IMR-90 (cell line): ENCODE measurements at regions not wholly inside any gene's neighbourhood (a gene's known extent, or its start where the extent isn't known, plus 50 kb on each side); places are given as distances from the start of the nearest gene placed in this dataset.

Source experiments
- ATAC-seq: fragments of 200-7000 bp; cut with Tn5 transposase; 2 replicates; pipeline ENCODE4 v1.9.1; 2020; ENCODE audit warnings: low read depth, mild to moderate bottlenecking, moderate library complexity
- BruUV-seq: library from RNA; stranded (reverse); fragments of 400-500 nt; replicated peaks from 2 replicates; lab custom pipeline; 2021; lab: Mats Ljungman, UMichigan
- CTCF ChIA-PET: fragments of 300-600 bp; formaldehyde crosslinking; extraction: SDS; loops from one replicate; lab custom pipeline; 2021; ENCODE audit warnings: antibody characterized with exemption; lab: Yijun Ruan, JAX
- POLR2A ChIA-PET: fragments of 300-600 bp; sonication (Branson Sonifier 250); formaldehyde crosslinking; loops from one replicate; lab custom pipeline; 2022; ENCODE audit warnings: antibody characterized with exemption; ENCODE audit not compliant: unreplicated experiment; lab: Charles Lee
- DNase-seq: peaks from one replicate; pipeline ENCODE4 v3.0.0; 2013
- H2AFZ ChIP-seq: replicated peaks from 2 replicates; pipeline ENCODE3; 2013; ENCODE audit warnings: low read length, mild to moderate bottlenecking; ENCODE audit not compliant: poor library complexity
- H2AK5ac ChIP-seq: 2 replicates; pipeline ENCODE4 v1.6.1; 2013; ENCODE audit warnings: low read depth, low read length, inconsistent platforms
- H2AK9ac ChIP-seq: replicated peaks from 2 replicates; pipeline ENCODE3; 2013; ENCODE audit warnings: mild to moderate bottlenecking, low read depth, low read length, moderate library complexity; ENCODE audit not compliant: poor library complexity
- H2BK120ac ChIP-seq: 2 replicates; pipeline ENCODE4 v1.6.1; 2013; ENCODE audit warnings: low read depth, low read length, inconsistent platforms
- H2BK15ac ChIP-seq: 3 replicates; pipeline ENCODE4 v1.6.1; 2013; ENCODE audit warnings: low read depth, low read length, inconsistent platforms
- H2BK20ac ChIP-seq: 2 replicates; pipeline ENCODE4 v1.6.1; 2013; ENCODE audit warnings: low read depth, mild to moderate bottlenecking, inconsistent platforms, low read length, moderate library complexity
- H2BK5ac ChIP-seq: 2 replicates; pipeline ENCODE4 v1.6.1; 2013; ENCODE audit warnings: mild to moderate bottlenecking, low read depth, low read length, inconsistent platforms; ENCODE audit not compliant: poor library complexity, severe bottlenecking
- H3K14ac ChIP-seq: replicated peaks from 2 replicates; pipeline ENCODE4 v1.6.1; 2013; ENCODE audit warnings: low read depth, low read length, inconsistent platforms
- H3K18ac ChIP-seq: 2 replicates; pipeline ENCODE4 v1.6.1; 2013; ENCODE audit warnings: low read depth, low read length, control low read depth
- H3K23ac ChIP-seq: 2 replicates; pipeline ENCODE4 v1.6.1; 2013; ENCODE audit warnings: low read depth, low read length, inconsistent platforms
- H3K27ac ChIP-seq: 2 replicates; pipeline ENCODE4 v1.5.1; 2013; ENCODE audit warnings: mild to moderate bottlenecking, control low read depth, low read length; ENCODE audit not compliant: insufficient read depth
- H3K27me3 ChIP-seq: 2 replicates; pipeline ENCODE4 v1.6.1; 2013; ENCODE audit warnings: low read length; ENCODE audit not compliant: control insufficient read depth, insufficient read depth
- H3K36me3 ChIP-seq: 2 replicates; pipeline ENCODE4 v1.6.1; 2013; ENCODE audit warnings: low read length, mixed read lengths; ENCODE audit not compliant: control insufficient read depth, insufficient read depth
- H3K4ac ChIP-seq: 2 replicates; pipeline ENCODE4 v1.6.1; 2013; ENCODE audit warnings: low read depth, low read length, inconsistent platforms
- H3K4me1 ChIP-seq: 2 replicates; pipeline ENCODE4 v1.6.1; 2013; ENCODE audit warnings: low read length, mixed read lengths; ENCODE audit not compliant: control insufficient read depth, insufficient read depth
- H3K4me2 ChIP-seq: 2 replicates; pipeline ENCODE4 v1.6.1; 2013; ENCODE audit warnings: low read depth, mild to moderate bottlenecking, control low read depth, low read length, moderate library complexity
- H3K4me3 ChIP-seq: 2 replicates; pipeline ENCODE4 v1.5.1; 2013; ENCODE audit warnings: low read depth, mild to moderate bottlenecking, control low read depth, low read length, moderate library complexity; ENCODE audit not compliant: insufficient read depth
- H3K56ac ChIP-seq: 2 replicates; pipeline ENCODE4 v1.6.1; 2013; ENCODE audit warnings: low read length, inconsistent platforms; ENCODE audit not compliant: insufficient read depth; ENCODE audit errors: extremely low read depth
- H3K79me1 ChIP-seq, 2 experiments: 2 replicates each; pipeline ENCODE4 v1.6.1; 2013; ENCODE audit warnings: low read length in 2 of 2, inconsistent platforms in 1 of 2, low read depth in 1 of 2
- H3K9ac ChIP-seq: 2 replicates; pipeline ENCODE4 v1.6.1; 2013; ENCODE audit warnings: low read depth, low read length, control low read depth
- H3K9me1 ChIP-seq: 2 replicates; pipeline ENCODE4 v1.6.1; 2013; ENCODE audit warnings: low read length, inconsistent platforms; ENCODE audit not compliant: insufficient read depth
- H3K9me3 ChIP-seq: 2 replicates; pipeline ENCODE4 v1.6.1; 2013; ENCODE audit warnings: low read length; ENCODE audit not compliant: control insufficient read depth, insufficient read depth
- H4K20me1 ChIP-seq: 2 replicates; pipeline ENCODE4 v1.6.1; 2013; ENCODE audit warnings: low read length, inconsistent platforms; ENCODE audit not compliant: insufficient read depth
- H4K5ac ChIP-seq: 2 replicates; pipeline ENCODE4 v1.6.1; 2013; ENCODE audit warnings: mild to moderate bottlenecking, low read depth, low read length, control low read depth
- H4K8ac ChIP-seq, 2 experiments: 2 replicates each; pipeline ENCODE4 v1.6.1; 2013; ENCODE audit warnings: low read depth in 2 of 2, low read length in 2 of 2, control low read depth in 1 of 2, inconsistent platforms in 1 of 2
- H4K91ac ChIP-seq: 2 replicates; pipeline ENCODE4 v1.6.1; 2013; ENCODE audit warnings: low read depth, low read length, inconsistent platforms; ENCODE audit not compliant: insufficient read depth
- BHLHE40 ChIP-seq: fragments of 150-350 bp; IDR thresholded peaks from 2 replicates; pipeline ENCODE4 v1.6.1; 2016; ENCODE audit warnings: mild to moderate bottlenecking, low read depth, low read length
- CTCF ChIP-seq: conservative IDR thresholded peaks from 2 replicates; pipeline ENCODE4 v1.5.1; 2012; ENCODE audit warnings: mild to moderate bottlenecking, low read depth, low read length, improper control_type of control experiment
- ELK1 ChIP-seq: fragments of 150-350 bp; IDR thresholded peaks from 2 replicates; pipeline ENCODE4 v1.6.1; 2016; ENCODE audit warnings: low read depth, mild to moderate bottlenecking, low read length, moderate library complexity, borderline replicate concordance
- FOS ChIP-seq: fragments of 150-350 bp; IDR thresholded peaks from 2 replicates; pipeline ENCODE4 v1.6.1; 2016; ENCODE audit warnings: low read depth, low read length
- MAFK ChIP-seq: IDR thresholded peaks from 2 replicates; pipeline ENCODE4 v1.6.1; 2012; ENCODE audit warnings: low read depth, low read length, improper control_type of control experiment
- MAZ ChIP-seq: IDR thresholded peaks from 2 replicates; pipeline ENCODE4 v1.6.1; 2012; ENCODE audit warnings: low read depth, mild to moderate bottlenecking, low read length, improper control_type of control experiment, moderate library complexity, borderline replicate concordance
- POLR2A ChIP-seq: IDR thresholded peaks from 2 replicates; pipeline ENCODE4 v1.6.1; 2012; ENCODE audit warnings: mild to moderate bottlenecking, low read depth, low read length
- RAD21 ChIP-seq: IDR thresholded peaks from 2 replicates; pipeline ENCODE4 v1.6.1; 2012; ENCODE audit warnings: low read length, improper control_type of control experiment
- RCOR1 ChIP-seq: IDR thresholded peaks from 2 replicates; pipeline ENCODE4 v1.6.1; 2012; ENCODE audit warnings: mild to moderate bottlenecking, low read length, improper control_type of control experiment; ENCODE audit not compliant: insufficient replicate concordance
- SMC3 ChIP-seq: fragments of 150-350 bp; IDR thresholded peaks from 2 replicates; pipeline ENCODE4 v1.6.1; 2016; ENCODE audit warnings: low read depth, mild to moderate bottlenecking, antibody characterized with exemption, low read length, moderate library complexity
- USF2 ChIP-seq: fragments of 150-350 bp; IDR thresholded peaks from 2 replicates; pipeline ENCODE4 v1.6.1; 2017; ENCODE audit warnings: mild to moderate bottlenecking, antibody characterized with exemption, low read length, low read depth
- WGBS, 2 experiments: methylation state at CpG; one replicate each; pipeline versions ENCODE4 v1.1.5 to v1.1.7; 2013; ENCODE audit warnings: missing lambda C conversion rate in 2 of 2; ENCODE audit not compliant: insufficient read length in 1 of 2; ENCODE audit errors: extremely low coverage in 2 of 2; 5-methylcytosine and 5-hydroxymethylcytosine counted together
- dilution Hi-C: fragments of 300-500 bp; cut with HindIII; formaldehyde crosslinking; loops from one replicate; pipeline ENCODE4 v1.14.3; 2018; ENCODE audit warnings: low sequenced_read_pairs; ENCODE audit not compliant: unreplicated experiment
- in situ Hi-C: fragments of 300-500 bp; cut with MboI; formaldehyde crosslinking; loops from 3 replicates; pipeline ENCODE4 v1.14.3; 2019; ENCODE audit warnings: low sequenced_read_pairs, inconsistent platforms, mixed read lengths
- intact Hi-C: fragments of 100-400 bp; cut with micrococcal nuclease; formaldehyde crosslinking; loops from 2 replicates; pipeline ENCODE4 v1.10.0; 2022

GRCh38 chr11:13837286-13837685, 125.2 kb upstream of the SPON1 start:
- no peak overlapping the region for H2BK15ac ChIP-seq
- no peak overlapping the region for H3K14ac ChIP-seq
- no peak overlapping the region for H2BK120ac ChIP-seq
- H2AK5ac ChIP-seq = no peak overlapping the region
- peak; percentile 22 for DNase-seq
- in situ Hi-C loops = no loop called here
- no TSS peak for BruUV-seq
- H4K20me1 ChIP-seq = no peaks in the 10 kb centered on the region
- no peaks in the 10 kb centered on the region for H3K4me1 ChIP-seq
- no peaks in the 10 kb centered on the region for H3K9me3 ChIP-seq
- no peak overlapping the region for H3K56ac ChIP-seq
- no peak overlapping the region for H3K23ac ChIP-seq
- no peak overlapping the region for H3K27ac ChIP-seq
- no peak overlapping the region for H2BK5ac ChIP-seq
- H3K36me3 ChIP-seq = no peaks in the 10 kb centered on the region
- ChIA-PET POLR2A (no interaction called here), CTCF (no interaction called here)
- no peak overlapping the region for H4K91ac ChIP-seq
- H3K27me3 ChIP-seq = no peaks in the 10 kb centered on the region
- H3K4me3 ChIP-seq = no peak overlapping the region
- intact Hi-C loops = no loop called here
- TF ChIP-seq BHLHE40 (no peak), USF2 (no peak), MAFK (no peak), POLR2A (no peak), MAZ (no peak), ELK1 (no peak), CTCF (no peak), SMC3 (no peak), FOS (no peak), RCOR1 (no peak), RAD21 (no peak)
- H3K9me1 ChIP-seq = no peaks in the 10 kb centered on the region
- no peak overlapping the region for H3K18ac ChIP-seq
- H2AFZ ChIP-seq = no peak overlapping the region
- H3K4ac ChIP-seq = no peak overlapping the region
- no peak overlapping the region for H3K9ac ChIP-seq
- WGBS, 2 experiments = 20% methylated on average over 1 of the region's 2 CpGs; no CpG with 5 or more reads in 1 of the 2 experiments
- no peak overlapping the region for H4K5ac ChIP-seq
- H4K8ac ChIP-seq = no peak overlapping the region
- dilution Hi-C loops = no loop called here
- H3K4me2 ChIP-seq = no peak overlapping the region
- no peak overlapping the region for H2AK9ac ChIP-seq
- ATAC-seq = no peak
- no peak overlapping the region for H2BK20ac ChIP-seq
- H3K79me1 ChIP-seq = no peaks in the 10 kb centered on the region
